Liver (tissue), 8 donors: ENCODE measurements at regions not wholly inside any gene's neighbourhood (a gene's known extent, or its start where the extent isn't known, plus 50 kb on each side); places are given as distances from the start of the nearest gene placed in this dataset.

Source experiments
- DNase-seq: peaks from one replicate; pipeline ENCODE4 v3.0.0-alpha.2; 2017; ENCODE audit warnings: low spot score
- H3K27ac ChIP-seq, 2 donors: one replicate each; pipeline ENCODE4 v1.7.0; 2013; ENCODE audit warnings: inconsistent platforms in 2 of 2, low read length in 2 of 2, control low read depth in 1 of 2, low read depth in 1 of 2, mild to moderate bottlenecking in 1 of 2
- H3K27me3 ChIP-seq, 4 donors: one replicate each; pipeline versions ENCODE4 v1.6.1 to v1.7.0; 2013; ENCODE audit warnings: low read length in 3 of 4, inconsistent platforms in 1 of 4, mild to moderate bottlenecking in 1 of 4, moderate library complexity in 1 of 4; ENCODE audit not compliant: control insufficient read depth in 4 of 4, insufficient read depth in 4 of 4
- H3K36me3 ChIP-seq, 4 donors: one replicate each; pipeline versions ENCODE4 v1.6.1 to v1.7.0; 2013; ENCODE audit warnings: low read length in 3 of 4, mild to moderate bottlenecking in 3 of 4, low read depth in 1 of 4, moderate library complexity in 1 of 4; ENCODE audit not compliant: control insufficient read depth in 4 of 4, insufficient read depth in 3 of 4
- H3K4me1 ChIP-seq, 4 donors: one replicate each; pipeline versions ENCODE4 v1.6.1 to v1.7.0; 2013; ENCODE audit warnings: low read length in 3 of 4, mild to moderate bottlenecking in 3 of 4, moderate library complexity in 1 of 4; ENCODE audit not compliant: control insufficient read depth in 4 of 4, insufficient read depth in 4 of 4
- H3K4me3 ChIP-seq, 3 donors: one replicate each; pipeline versions ENCODE4 v1.6.1 to v1.7.0; 2013; ENCODE audit warnings: low read length in 3 of 3, control low read depth in 1 of 3, low read depth in 1 of 3, mild to moderate bottlenecking in 1 of 3
- H3K9ac ChIP-seq, 2 donors: one replicate each; pipeline ENCODE4 v1.7.0; 2013; ENCODE audit warnings: low read length in 2 of 2, mild to moderate bottlenecking in 2 of 2, moderate library complexity in 2 of 2, control low read depth in 1 of 2, low read depth in 1 of 2
- H3K9me3 ChIP-seq, 4 donors: one replicate each; pipeline versions ENCODE4 v1.6.1 to v1.7.0; 2013; ENCODE audit warnings: low read length in 3 of 4; ENCODE audit not compliant: control insufficient read depth in 4 of 4
- ATF3 ChIP-seq: IDR thresholded peaks from 2 replicates; pipeline ENCODE4 v1.6.1; 2016; ENCODE audit warnings: antibody characterized with exemption
- CTCF ChIP-seq: fragments of 150-350 bp; IDR thresholded peaks from 2 replicates; pipeline ENCODE4 v1.5.1; 2017; ENCODE audit warnings: improper control_type of control experiment, low read depth, low read length; ENCODE audit not compliant: missing input control
- EGR1 ChIP-seq, 2 donors: IDR thresholded peaks; 2 replicates each; pipeline ENCODE4 v1.6.1; 2016 to 2018; ENCODE audit warnings: antibody characterized with exemption in 2 of 2, low read depth in 2 of 2
- FOXA1 ChIP-seq: IDR thresholded peaks from 2 replicates; pipeline ENCODE4 v1.6.1; 2016; ENCODE audit warnings: antibody characterized with exemption
- FOXA2 ChIP-seq: IDR thresholded peaks from 2 replicates; pipeline ENCODE4 v1.6.1; 2016; ENCODE audit warnings: antibody characterized with exemption
- GABPA ChIP-seq, 2 donors: IDR thresholded peaks in 1 of 2; conservative IDR thresholded peaks in 1 of 2; 2 replicates each; pipeline ENCODE4 v1.6.1; 2016; ENCODE audit warnings: antibody characterized with exemption in 2 of 2, mild to moderate bottlenecking in 1 of 2, moderate library complexity in 1 of 2
- HNF4A ChIP-seq, 2 donors: conservative IDR thresholded peaks; 2 replicates each; pipeline ENCODE4 v1.6.1; 2016; ENCODE audit warnings: antibody characterized with exemption in 2 of 2, mild to moderate bottlenecking in 2 of 2
- HNF4G ChIP-seq: IDR thresholded peaks from 2 replicates; pipeline ENCODE4 v1.6.1; 2016; ENCODE audit warnings: antibody characterized with exemption
- JUND ChIP-seq, 2 donors: IDR thresholded peaks; 2 replicates each; pipeline ENCODE4 v1.6.1; 2016; ENCODE audit warnings: antibody characterized with exemption in 2 of 2
- MAX ChIP-seq: IDR thresholded peaks from 2 replicates; pipeline ENCODE4 v1.6.1; 2016; ENCODE audit warnings: antibody characterized with exemption
- NR2F2 ChIP-seq: IDR thresholded peaks from 2 replicates; pipeline ENCODE4 v1.6.1; 2016; ENCODE audit warnings: antibody characterized with exemption
- RAD21 ChIP-seq, 2 donors: IDR thresholded peaks; 2 replicates each; pipeline ENCODE4 v1.6.1; 2016; ENCODE audit warnings: antibody characterized with exemption in 2 of 2, mild to moderate bottlenecking in 2 of 2
- REST ChIP-seq: IDR thresholded peaks from 2 replicates; pipeline ENCODE4 v1.6.1; 2016; ENCODE audit warnings: antibody characterized with exemption, mild to moderate bottlenecking
- RXRA ChIP-seq, 2 donors: IDR thresholded peaks; 2 replicates each; pipeline ENCODE4 v1.6.1; 2017 to 2018; ENCODE audit warnings: antibody characterized with exemption in 2 of 2, mild to moderate bottlenecking in 1 of 2
- SP1 ChIP-seq: IDR thresholded peaks from 2 replicates; pipeline ENCODE4 v1.6.1; 2018; ENCODE audit warnings: antibody characterized with exemption, mild to moderate bottlenecking
- TAF1 ChIP-seq: conservative IDR thresholded peaks from 2 replicates; pipeline ENCODE4 v1.6.1; 2016; ENCODE audit warnings: antibody characterized with exemption, mild to moderate bottlenecking
- YY1 ChIP-seq: IDR thresholded peaks from 2 replicates; pipeline ENCODE4 v1.6.1; 2016; ENCODE audit warnings: antibody characterized with exemption, mild to moderate bottlenecking
- ZBTB33 ChIP-seq: IDR thresholded peaks from 2 replicates; pipeline ENCODE4 v1.6.1; 2016; ENCODE audit warnings: antibody characterized with exemption
- WGBS: extraction: QIAGEN DNeasy Blood & Tissue Kit; methylation state at CpG from one replicate; pipeline ENCODE4 v1.1.7; 2013; 5-methylcytosine and 5-hydroxymethylcytosine counted together
- donor health status: healthy.
- donor health status: healthy.
- donor health status: healthy.
- donor health status: healthy.
- donor health status: healthy.

- Histone ChIP-seq H3K27ac (no peak overlapping the region), H3K4me1 (no peaks in the 10 kb centered on the region), H3K9me3 (no peaks in the 10 kb centered on the region), H3K27me3 (no peaks in the 10 kb centered on the region), H3K9ac (no peak overlapping the region), H3K36me3 (no peaks in the 10 kb centered on the region), H3K4me3 (no peak overlapping the region)
- DNase-seq, result no peak
- no peak for TF ChIP-seq FOXA1
- no peak for TF ChIP-seq EGR1 (IDR thresholded peaks at IDR 0.05; ENCODE audit: low read depth in 2 of 2)
- TF ChIP-seq ATF3, result no peak
- TF ChIP-seq REST, result no peak
- TF ChIP-seq NR2F2, result no peak
- 44% methylated on average over 1 of the region's 1 CpG for WGBS
Observed at GRCh38 chr9:81772144-81772543, 82.8 kb upstream of the TLE1 start.

GRCh38 chr9:81776390-81776789, 87.0 kb upstream of the TLE1 start:
- no peaks in the 10 kb centered on the region for H3K9me3 ChIP-seq
- H3K4me3 ChIP-seq, result no peak overlapping the region
- no peak overlapping the region for H3K9ac ChIP-seq
- 83% methylated on average over 1 of the region's 1 CpG for WGBS
- no peaks in the 10 kb centered on the region for H3K36me3 ChIP-seq
- no peaks in the 10 kb centered on the region for H3K4me1 ChIP-seq
- DNase-seq, result no peak
- TF ChIP-seq REST (no peak), FOXA2 (no peak), HNF4G (no peak), ZBTB33 (no peak), NR2F2 (no peak), ATF3 (no peak), FOXA1 (no peak), MAX (no peak), SP1 (no peak), RAD21 (IDR thresholded peaks at IDR 0.05) (no peak), YY1 (no peak), RXRA (IDR thresholded peaks at IDR 0.05) (no peak), JUND (IDR thresholded peaks at IDR 0.05) (no peak), EGR1 (IDR thresholded peaks at IDR 0.05; ENCODE audit: low read depth in 2 of 2) (no peak), HNF4A (conservative IDR thresholded peaks at IDR 0.05) (no peak), CTCF (no peak), GABPA (IDR thresholded peaks at IDR 0.05 in 1 of 2, conservative IDR thresholded peaks at IDR 0.05 in 1 of 2) (no peak), TAF1 (no peak)
- no peaks in the 10 kb centered on the region for H3K27me3 ChIP-seq
- no peak overlapping the region for H3K27ac ChIP-seq
